SK-N-SH treated with all-trans-retinoic acid at 6 μM for 48 hours (cell line): ENCODE measurements at regions not wholly inside any gene's neighbourhood (a gene's known extent, or its start where the extent isn't known, plus 50 kb on each side); places are given as distances from the start of the nearest gene placed in this dataset.

Experiments
- ATAC-seq: fragments of 200-7000 bp; cut with Tn5 transposase; 3 replicates; pipeline ENCODE4 v1.9.1; 2020; ENCODE audit warnings: mild to moderate bottlenecking, moderate library complexity
- BACH2 ChIP-seq: fragments of 250-450 bp; sonication (Bioruptor Pico); IDR thresholded peaks from 2 replicates; pipeline ENCODE4 v1.9.0; 2021; ENCODE audit warnings: mild to moderate bottlenecking, borderline replicate concordance
- CSDC2 ChIP-seq: fragments of 250-450 bp; sonication (Bioruptor Pico); IDR thresholded peaks from 2 replicates; pipeline ENCODE4 v1.5.0; 2020; ENCODE audit warnings: mild to moderate bottlenecking, moderate library complexity
- GLIS3 ChIP-seq: fragments of 250-450 bp; sonication (Bioruptor Pico); IDR thresholded peaks from 2 replicates; pipeline ENCODE4 v1.5.0; 2020; ENCODE audit warnings: mild to moderate bottlenecking, moderate library complexity
- ISL1 ChIP-seq: fragments of 250-450 bp; sonication (Bioruptor Pico); IDR thresholded peaks from 2 replicates; pipeline ENCODE4 v2.1.2; 2022; ENCODE audit warnings: mild to moderate bottlenecking, moderate library complexity
- OSR1 ChIP-seq: fragments of 250-450 bp; sonication (Bioruptor Pico); IDR thresholded peaks from 2 replicates; pipeline ENCODE4 v1.8.0; 2022; ENCODE audit warnings: moderate library complexity, mild to moderate bottlenecking, inconsistent platforms
- PATZ1 ChIP-seq: fragments of 250-450 bp; sonication (Bioruptor Pico); IDR thresholded peaks from 2 replicates; pipeline ENCODE4 v1.8.0; 2020; ENCODE audit warnings: mild to moderate bottlenecking, moderate library complexity, borderline replicate concordance
- POU6F1 ChIP-seq: fragments of 250-450 bp; sonication (Bioruptor Pico); IDR thresholded peaks from 2 replicates; pipeline ENCODE4 v1.8.0; 2021; ENCODE audit warnings: low read depth, mild to moderate bottlenecking, moderate library complexity, borderline replicate concordance
- PPARA ChIP-seq: fragments of 250-450 bp; sonication (Bioruptor Pico); IDR thresholded peaks from 2 replicates; pipeline ENCODE4 v1.5.0; 2020; ENCODE audit warnings: mild to moderate bottlenecking, borderline replicate concordance
- SNAI2 ChIP-seq: fragments of 250-450 bp; sonication (Bioruptor Pico); IDR thresholded peaks from 2 replicates; pipeline ENCODE4 v1.5.0; 2020; ENCODE audit warnings: mild to moderate bottlenecking, moderate library complexity
- TCF4 ChIP-seq: fragments of 250-450 bp; sonication (Bioruptor Pico); IDR thresholded peaks from 2 replicates; pipeline ENCODE4 v1.8.0; 2021; ENCODE audit warnings: mild to moderate bottlenecking, moderate library complexity, borderline replicate concordance
- TOX ChIP-seq: fragments of 250-450 bp; sonication (Bioruptor Pico); IDR thresholded peaks from 2 replicates; pipeline ENCODE4 v1.8.0; 2021; ENCODE audit warnings: mild to moderate bottlenecking, moderate library complexity, borderline replicate concordance
- TSHZ2 ChIP-seq: fragments of 250-450 bp; sonication (Bioruptor Pico); IDR thresholded peaks from 2 replicates; pipeline ENCODE4 v1.5.0; 2020; ENCODE audit warnings: mild to moderate bottlenecking, moderate library complexity
- ZC3H10 ChIP-seq: fragments of 250-450 bp; sonication (Bioruptor Pico); IDR thresholded peaks from 2 replicates; pipeline ENCODE4 v1.5.1; 2021; ENCODE audit warnings: mild to moderate bottlenecking, moderate library complexity
- ZFP3 ChIP-seq: fragments of 250-450 bp; sonication (Bioruptor Pico); IDR thresholded peaks from 2 replicates; pipeline ENCODE4 v1.5.0; 2020; ENCODE audit warnings: mild to moderate bottlenecking, moderate library complexity
- ZFP30 ChIP-seq: fragments of 450-650 bp; formaldehyde crosslinking; IDR thresholded peaks from 2 replicates; pipeline ENCODE4 v1.5.0; 2022; ENCODE audit warnings: mild to moderate bottlenecking, moderate library complexity
- ZNF565 ChIP-seq: fragments of 450-650 bp; formaldehyde crosslinking; conservative IDR thresholded peaks from 2 replicates; pipeline ENCODE4 v1.5.0; 2020; ENCODE audit warnings: low read depth, mild to moderate bottlenecking, moderate library complexity
- ZNF70 ChIP-seq: fragments of 450-650 bp; formaldehyde crosslinking; IDR thresholded peaks from 2 replicates; pipeline ENCODE4 v1.5.0; 2020; ENCODE audit warnings: mild to moderate bottlenecking, moderate library complexity
- ZNF8 ChIP-seq: fragments of 450-650 bp; formaldehyde crosslinking; IDR thresholded peaks from 2 replicates; pipeline ENCODE4 v1.5.0; 2020; ENCODE audit warnings: mild to moderate bottlenecking, moderate library complexity
- TF ChIP-seq, protein P1 (sequence below): fragments of 250-450 bp; sonication (Bioruptor Pico); IDR thresholded peaks from 2 replicates; pipeline ENCODE4 v1.5.1; 2021; ENCODE audit warnings: mild to moderate bottlenecking, moderate library complexity
- TF ChIP-seq, protein P2 (sequence below): fragments of 250-450 bp; sonication (Bioruptor Pico); IDR thresholded peaks from 2 replicates; pipeline ENCODE4 v1.5.1; 2020; ENCODE audit warnings: low read depth, mild to moderate bottlenecking, moderate library complexity

DNA sequence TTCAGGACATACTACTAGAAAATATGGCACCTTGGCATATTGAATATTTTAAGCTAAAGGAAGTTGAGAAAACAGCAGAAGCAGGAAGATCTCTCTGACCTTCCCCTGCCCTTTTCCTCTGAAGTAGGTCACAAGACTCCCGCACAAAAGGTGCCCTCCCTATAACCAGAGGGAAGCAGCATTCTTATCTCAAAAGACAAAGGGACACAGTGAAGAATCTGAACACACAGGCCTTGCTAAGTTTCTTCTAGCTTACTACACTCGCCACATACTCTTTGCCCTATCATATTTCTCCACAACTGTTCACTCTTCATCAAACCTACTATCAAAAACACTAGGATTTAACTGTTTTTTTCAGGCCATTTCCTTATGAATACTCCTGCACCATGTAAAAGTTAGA, 151.2 kb downstream of the ELOVL4 start (continued):
- TF ChIP-seq ZFP30 (CRISPR knock-in tag) (no peak), BACH2 (CRISPR knock-in tag) (no peak), TSHZ2 (CRISPR knock-in tag) (no peak), ZNF565 (CRISPR knock-in tag) (no peak), SNAI2 (CRISPR knock-in tag) (no peak), POU6F1 (CRISPR knock-in tag) (no peak), GLIS3 (no peak)

GRCh38 chr6:79789896-79790295, 157.5 kb downstream of the ELOVL4 start:
- ATAC-seq, result no peak
- no peak for TF ChIP-seq PPARA

DNA sequence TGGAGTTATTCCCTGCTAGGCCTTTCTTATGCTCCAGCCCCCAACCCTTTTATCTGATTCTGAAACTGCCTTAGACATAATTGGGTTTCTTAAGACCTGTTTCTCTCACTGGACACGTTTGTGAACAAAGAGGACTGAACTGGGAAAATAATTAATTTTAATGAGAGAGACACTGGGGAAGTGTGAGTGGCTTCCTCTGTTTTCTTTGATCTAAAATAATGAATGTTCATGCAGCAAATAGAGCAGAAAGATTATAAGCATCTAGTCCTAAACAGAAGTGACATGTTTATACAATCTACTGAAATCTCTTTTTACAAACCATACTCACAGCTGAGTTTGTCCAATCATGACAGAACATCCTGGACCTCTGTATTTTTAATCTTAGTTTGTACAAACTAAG, 157.6 kb downstream of the SH3BGRL2 start:
- ATAC-seq, result no peak
- TF ChIP-seq ZFP3 (CRISPR knock-in tag) (no peak), PPARA (no peak), OSR1 (CRISPR knock-in tag) (no peak), TOX (no peak), GLIS3 (no peak), TCF4 (CRISPR knock-in tag) (no peak), POU6F1 (CRISPR knock-in tag) (no peak), ZNF70 (no peak), ZFP30 (CRISPR knock-in tag) (no peak), PATZ1 (CRISPR knock-in tag) (no peak)
- TF ChIP-seq, protein P1, sequence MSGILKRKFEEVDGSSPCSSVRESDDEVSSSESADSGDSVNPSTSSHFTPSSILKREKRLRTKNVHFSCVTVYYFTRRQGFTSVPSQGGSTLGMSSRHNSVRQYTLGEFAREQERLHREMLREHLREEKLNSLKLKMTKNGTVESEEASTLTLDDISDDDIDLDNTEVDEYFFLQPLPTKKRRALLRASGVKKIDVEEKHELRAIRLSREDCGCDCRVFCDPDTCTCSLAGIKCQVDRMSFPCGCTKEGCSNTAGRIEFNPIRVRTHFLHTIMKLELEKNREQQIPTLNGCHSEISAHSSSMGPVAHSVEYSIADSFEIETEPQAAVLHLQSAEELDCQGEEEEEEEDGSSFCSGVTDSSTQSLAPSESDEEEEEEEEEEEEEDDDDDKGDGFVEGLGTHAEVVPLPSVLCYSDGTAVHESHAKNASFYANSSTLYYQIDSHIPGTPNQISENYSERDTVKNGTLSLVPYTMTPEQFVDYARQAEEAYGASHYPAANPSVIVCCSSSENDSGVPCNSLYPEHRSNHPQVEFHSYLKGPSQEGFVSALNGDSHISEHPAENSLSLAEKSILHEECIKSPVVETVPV, result no peak
- TF ChIP-seq, protein P2, sequence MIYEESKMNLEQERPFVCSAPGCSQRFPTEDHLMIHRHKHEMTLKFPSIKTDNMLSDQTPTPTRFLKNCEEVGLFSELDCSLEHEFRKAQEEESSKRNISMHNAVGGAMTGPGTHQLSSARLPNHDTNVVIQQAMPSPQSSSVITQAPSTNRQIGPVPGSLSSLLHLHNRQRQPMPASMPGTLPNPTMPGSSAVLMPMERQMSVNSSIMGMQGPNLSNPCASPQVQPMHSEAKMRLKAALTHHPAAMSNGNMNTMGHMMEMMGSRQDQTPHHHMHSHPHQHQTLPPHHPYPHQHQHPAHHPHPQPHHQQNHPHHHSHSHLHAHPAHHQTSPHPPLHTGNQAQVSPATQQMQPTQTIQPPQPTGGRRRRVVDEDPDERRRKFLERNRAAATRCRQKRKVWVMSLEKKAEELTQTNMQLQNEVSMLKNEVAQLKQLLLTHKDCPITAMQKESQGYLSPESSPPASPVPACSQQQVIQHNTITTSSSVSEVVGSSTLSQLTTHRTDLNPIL, result no peak

DNA sequence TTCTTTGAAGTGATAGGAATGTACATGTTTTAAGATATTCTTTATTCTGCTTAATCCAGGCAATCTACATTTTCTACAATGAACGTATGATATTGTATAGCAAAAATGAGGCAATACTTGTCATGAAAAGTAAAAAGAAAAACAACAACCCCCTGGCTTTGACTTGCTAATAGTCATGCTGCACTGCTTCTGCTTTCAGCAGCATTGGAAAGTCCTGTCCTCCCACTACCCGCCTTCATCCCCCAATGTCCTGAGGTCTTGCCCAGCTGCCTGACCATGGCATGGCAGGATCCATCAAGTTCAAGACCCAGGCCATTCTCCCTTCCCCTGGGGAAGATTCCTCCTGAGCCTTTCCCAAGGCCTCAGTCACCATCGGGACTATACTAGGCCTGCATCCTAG, 156.5 kb downstream of the SH3BGRL2 start:
- no peak for ATAC-seq
- TF ChIP-seq, protein P2, result no peak
- TF ChIP-seq ZFP30 (CRISPR knock-in tag) (no peak), GLIS3 (no peak), ZNF70 (no peak), ZNF565 (CRISPR knock-in tag) (no peak), CSDC2 (no peak), PATZ1 (CRISPR knock-in tag) (no peak), ZC3H10 (no peak), ISL1 (CRISPR knock-in tag) (no peak), OSR1 (CRISPR knock-in tag) (no peak), ZNF8 (CRISPR knock-in tag) (no peak), BACH2 (CRISPR knock-in tag) (no peak)
- TF ChIP-seq, protein P1, result no peak
